NCI-H1092 treated with DMSO at 0.1 percent for 48 hours (cell line): ENCODE measurements at regions not wholly inside any gene's neighbourhood (a gene's known extent, or its start where the extent isn't known, plus 50 kb on each side); places are given as distances from the start of the nearest gene placed in this dataset.

Source experiments
- DNase-seq: peaks from one replicate; lab custom pipeline; 2025; lab: John Stamatoyannopoulos, UW

DNA sequence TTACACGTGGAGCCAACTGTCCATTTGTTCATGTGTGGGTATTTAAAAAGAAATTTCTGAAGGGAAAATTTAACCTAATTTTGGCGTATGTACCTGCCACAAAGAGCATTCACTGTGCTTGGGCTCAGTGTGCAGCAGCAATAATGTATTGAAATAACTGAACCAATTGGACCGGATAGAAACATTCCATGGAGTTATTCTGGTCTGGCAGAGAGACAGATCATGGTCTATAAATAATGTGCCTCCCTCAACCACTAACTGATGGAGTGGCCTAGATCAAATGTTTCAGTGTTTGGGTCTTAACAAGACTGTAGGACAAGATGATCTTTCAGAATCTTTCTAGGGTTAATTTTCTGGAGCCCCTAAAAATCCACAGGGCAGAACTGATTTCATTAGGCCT, 469.7 kb downstream of the PRELID2 start:
- no peak for DNase-seq

- DNase-seq: no peak
These were observed 472.9 kb downstream of the PRELID2 start for GRCh38 chr5:145362266-145362665.

GRCh38 chr5:145360936-145361335, 474.2 kb downstream of the PRELID2 start:
- DNase-seq: no peak

GRCh38 chr5:145350513-145350912, 484.6 kb downstream of the PRELID2 start:
- DNase-seq: no peak

DNA sequence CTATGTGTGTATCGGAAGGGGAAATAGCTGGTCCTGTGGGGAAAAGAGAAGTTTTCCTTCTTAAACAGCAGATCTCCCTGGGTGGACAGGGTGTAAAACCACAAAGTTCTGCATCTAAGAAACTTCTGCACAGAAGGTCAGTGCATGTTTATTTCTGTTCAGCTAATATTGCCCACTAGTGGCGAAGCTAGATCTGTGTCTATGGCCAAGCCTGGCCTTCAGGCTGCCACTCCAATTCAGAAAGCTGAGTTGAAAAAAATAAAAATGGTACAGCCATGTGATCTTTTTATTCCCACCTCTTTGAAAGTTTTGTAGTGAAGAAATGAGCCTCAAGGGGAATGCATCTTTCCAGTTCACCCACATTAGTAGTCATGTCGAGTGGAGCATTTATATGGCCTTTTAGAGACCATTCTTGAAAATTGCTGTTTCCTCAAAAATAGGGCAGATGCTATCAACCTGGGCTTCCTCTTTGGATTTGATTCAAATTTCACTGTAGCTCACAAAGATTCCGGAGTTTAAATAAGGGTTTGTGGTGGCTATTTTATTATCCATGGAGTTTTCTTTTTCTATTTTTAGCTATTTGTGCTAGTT, 488.0 kb downstream of the PRELID2 start:
- peak; percentile 4 for DNase-seq

GRCh38 chr5:145345511-145346287, 489.4 kb downstream of the PRELID2 start:
- DNase-seq: no peak

DNA sequence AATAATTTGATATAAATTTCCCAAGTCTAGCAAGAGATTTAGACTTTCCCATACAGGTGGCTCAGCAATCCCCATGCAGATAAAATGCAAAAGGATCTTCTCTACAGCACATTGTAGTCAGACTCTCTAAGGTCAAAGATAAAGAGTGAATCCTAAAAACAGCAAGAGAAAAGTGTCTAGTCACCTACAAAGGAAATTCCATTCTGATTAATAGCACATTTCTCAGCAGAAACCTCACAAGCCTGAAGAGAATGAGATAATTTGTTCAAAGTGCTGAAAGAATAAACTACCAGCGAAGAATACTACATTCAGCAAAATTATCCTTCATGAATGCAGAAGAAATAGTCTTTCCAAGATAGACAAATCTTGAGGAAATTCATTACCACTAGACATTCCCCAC, 493.3 kb downstream of the PRELID2 start:
- DNase-seq: no peak

- DNase-seq: no peak
These were observed 495.0 kb downstream of the PRELID2 start for GRCh38 chr5:145340099-145340498.

- DNase-seq: no peak
These were observed 510.2 kb downstream of the PRELID2 start for GRCh38 chr5:145324767-145325479.

DNA sequence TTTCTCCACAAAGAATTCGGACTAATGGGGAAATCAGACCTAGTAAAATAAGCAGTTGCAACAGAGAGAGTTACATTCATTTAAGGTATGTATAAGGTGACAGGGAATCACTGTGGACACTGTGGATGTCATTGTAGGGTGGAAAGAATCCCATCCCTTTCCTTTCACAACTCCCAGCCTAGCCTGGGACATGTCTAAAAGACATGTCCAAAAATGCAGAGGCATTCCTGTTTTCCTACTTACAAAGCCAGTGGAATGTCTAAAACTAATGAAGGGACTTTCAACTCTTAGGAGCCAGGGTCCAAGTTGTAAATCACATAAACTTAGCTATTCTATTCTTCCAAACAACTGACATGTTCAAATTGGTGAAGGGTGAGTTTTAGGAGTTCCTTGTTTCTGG, 511.0 kb downstream of the PRELID2 start:
- DNase-seq: no peak

GRCh38 chr5:145316282-145316681, 518.9 kb downstream of the PRELID2 start:
- no peak for DNase-seq

- no peak for DNase-seq
These were observed 527.2 kb downstream of the PRELID2 start for GRCh38 chr5:145307866-145308382.

- no peak for DNase-seq
These were observed 539.8 kb downstream of the PRELID2 start for GRCh38 chr5:145295236-145295835.

DNA sequence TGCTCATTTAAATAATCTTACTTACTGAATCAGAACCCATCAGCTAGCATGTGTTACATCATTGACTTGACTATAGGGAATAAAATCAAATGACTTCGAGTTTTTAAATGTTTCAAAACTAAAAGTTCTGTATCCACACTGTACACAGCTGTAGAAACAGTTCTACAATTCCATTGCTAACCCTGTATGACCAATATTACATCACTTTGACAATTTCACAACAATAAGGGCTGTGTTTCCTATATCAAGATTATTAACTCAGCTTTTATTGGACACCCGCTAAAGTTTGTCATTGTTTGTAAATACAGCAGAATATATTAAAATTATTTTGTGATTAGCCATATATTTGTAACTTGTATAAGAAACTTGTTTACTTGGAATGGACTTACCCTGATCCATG, 540.8 kb downstream of the PRELID2 start:
- no peak for DNase-seq

- no peak for DNase-seq
These were observed 541.4 kb downstream of the PRELID2 start for GRCh38 chr5:145293716-145294115.

GRCh38 chr5:145292278-145292677, 542.9 kb downstream of the PRELID2 start:
- DNase-seq: no peak

GRCh38 chr5:145283141-145283810, 551.9 kb downstream of the PRELID2 start:
- no peak for DNase-seq

DNA sequence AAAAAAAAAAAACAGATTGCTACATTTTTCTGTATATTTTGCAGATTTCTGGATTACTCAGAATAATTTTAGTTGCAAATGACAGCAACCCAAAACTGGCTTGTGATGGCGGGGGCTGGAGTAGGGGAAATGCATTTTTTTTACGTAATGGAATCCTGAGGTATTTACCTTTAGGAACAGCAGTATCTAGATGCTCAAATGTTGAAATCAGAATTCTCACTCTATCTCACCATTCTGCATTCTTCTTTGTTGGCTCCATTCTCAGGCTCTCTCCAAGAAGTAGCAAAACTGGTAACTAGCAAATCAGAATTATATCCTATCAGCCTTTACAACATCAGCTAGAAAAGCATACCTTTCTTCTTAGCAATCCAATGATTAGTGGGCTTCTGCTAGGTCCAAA, 554.3 kb downstream of the PRELID2 start:
- no peak for DNase-seq

DNA sequence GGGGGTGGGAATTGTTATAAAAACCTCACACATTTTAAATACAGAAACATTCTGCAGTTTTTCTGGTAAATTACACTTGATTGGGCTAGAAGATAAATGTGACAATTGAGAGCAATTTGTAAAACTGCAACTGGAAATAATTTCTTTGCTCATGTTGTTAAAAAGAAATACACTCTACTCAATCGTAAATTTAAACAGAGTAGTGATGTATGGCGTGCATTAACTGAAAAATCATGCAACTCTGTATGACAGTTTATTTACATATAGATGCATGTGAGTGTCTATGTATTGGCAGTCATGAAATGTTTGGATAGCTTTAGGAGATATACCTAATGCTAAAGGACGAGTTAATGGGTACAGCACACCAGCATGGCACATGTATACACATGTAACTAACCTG, 554.9 kb downstream of the PRELID2 start:
- DNase-seq: no peak

- DNase-seq: no peak
These were observed 574.5 kb downstream of the PRELID2 start for GRCh38 chr5:145260670-145261069.

GRCh38 chr5:145247745-145248040, 587.4 kb downstream of the PRELID2 start:
- DNase-seq: no peak
